ENCODE measurements at regions not wholly inside any gene's neighbourhood (a gene's known extent, or its start where the extent isn't known, plus 50 kb on each side); places are given as distances from the start of the nearest gene placed in this dataset.
A peak's percentile ranks its signal among the peaks of the same experiment; 100 is the strongest.

DNA sequence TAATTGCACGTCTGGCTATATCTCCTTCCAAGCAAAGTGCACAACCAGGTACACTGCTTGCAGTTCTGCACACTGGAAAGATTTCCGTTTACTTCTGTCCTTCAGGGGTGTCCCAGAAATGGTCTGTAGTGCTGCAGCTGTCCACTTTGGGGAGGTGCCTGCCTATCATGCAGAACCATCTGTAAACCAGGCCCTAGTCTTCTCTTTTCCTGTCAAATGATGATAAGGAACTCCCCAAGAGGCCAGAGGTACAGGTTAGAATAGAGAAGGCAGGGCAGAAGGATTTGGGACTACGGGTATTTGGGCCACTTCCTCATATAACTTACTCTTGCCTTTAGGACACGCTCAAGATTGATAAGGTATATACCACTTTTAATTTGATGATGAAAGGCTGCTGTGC, 746.9 kb downstream of the FAT4 start:
- DNase-seq, result no peak

DNA sequence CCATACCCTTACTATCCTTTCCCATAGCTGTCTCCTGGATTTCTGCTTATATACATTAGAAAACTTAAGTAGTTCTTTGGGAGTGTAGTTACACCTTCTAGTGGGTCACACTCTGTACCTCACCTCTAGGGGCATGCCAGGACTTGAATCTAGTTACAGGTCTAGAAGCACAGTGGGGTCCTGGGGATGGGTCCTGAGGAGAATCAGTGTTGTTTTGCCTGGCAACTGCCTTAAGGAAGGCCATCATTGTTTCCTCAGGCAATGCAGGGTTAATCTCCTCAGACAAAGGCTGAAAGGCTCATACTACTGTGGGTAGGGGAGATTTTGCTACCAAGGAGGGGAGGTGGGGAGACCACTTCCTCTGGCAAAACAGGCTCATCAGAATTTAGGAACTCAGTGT, 750.3 kb downstream of the FAT4 start:
- no peak for DNase-seq

DNA sequence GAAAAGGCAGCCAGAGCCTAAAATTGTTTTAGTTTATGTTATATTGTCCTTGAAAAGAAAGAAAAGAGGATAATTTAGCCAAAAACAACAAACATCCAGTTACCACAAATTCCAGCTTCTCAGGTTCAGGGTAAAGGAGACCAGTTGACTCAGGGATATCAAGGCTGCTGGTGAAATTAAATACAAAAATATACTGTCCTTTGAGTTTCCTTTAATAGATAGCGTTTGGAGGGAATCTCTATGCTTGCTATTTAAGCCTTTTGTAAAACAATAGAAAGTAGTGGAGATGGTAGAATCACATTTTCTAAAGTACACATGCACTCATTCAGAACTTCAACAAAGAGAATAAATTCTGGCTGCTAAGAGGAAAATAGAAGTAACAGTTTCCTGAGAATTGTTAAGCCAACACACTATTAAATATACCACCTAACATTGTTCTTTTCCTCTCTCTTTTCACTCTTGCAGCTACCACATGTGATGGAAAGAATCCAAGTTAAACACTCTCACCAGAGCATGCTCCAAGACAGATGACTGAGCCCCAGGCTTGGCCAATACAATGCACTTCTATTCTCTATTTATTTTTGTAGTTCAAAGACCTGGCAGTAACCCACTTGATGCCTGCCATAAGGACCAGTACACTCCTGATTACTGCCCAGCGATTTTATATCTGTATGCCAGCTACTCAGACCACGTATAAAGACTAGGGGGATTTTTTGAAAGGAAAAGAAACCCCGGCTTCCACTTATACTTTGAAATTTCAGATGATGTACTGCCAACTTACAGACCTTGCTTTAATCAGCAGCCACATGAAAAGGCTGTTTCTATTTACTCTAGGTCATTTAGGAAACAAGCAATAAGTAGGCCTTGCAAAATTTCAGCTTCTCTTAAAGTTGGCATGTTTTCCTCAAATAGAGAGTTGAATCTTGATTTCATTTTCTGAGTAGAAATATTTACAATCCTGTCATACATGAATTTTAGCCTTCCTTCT, 756.9 kb downstream of the FAT4 start:
- DNase-seq, result no peak

DNA sequence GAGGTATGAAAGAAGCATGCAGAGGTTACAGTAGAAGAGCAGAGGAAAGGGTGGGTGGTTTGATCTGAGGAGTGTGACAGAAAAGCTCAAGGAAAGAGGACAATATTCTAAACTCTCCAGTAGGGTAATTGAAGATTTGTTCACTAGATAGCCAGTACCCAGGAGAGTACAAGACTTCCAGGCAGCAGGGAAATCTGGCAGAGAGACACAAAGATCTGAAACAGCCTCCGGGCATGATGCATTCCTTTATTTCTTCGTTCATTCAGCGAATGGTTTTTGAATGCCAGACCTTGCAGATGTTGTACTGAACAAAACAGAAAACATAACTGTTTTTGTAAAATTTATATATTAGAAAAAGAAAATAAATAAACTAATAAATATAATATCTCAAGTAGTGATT, 766.6 kb downstream of the FAT4 start:
- DNase-seq, result no peak

DNA sequence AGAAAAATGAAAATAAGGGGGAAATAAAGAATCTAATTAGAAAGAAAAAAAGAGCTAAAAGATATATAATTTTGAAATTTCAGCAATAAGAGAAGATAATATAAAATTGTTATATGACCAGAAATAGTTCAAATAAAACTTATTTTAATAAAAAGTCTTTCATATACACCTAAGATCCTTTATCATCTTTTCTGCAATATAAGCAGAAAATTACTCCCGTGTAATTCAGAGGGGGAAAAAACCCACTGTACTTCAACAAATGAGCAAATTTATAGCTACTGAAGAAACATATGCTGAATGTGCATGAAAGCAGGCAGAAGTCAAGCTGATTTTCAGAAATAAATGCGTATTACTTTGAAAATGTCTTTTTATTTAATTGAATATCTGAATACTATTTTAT, 771.3 kb downstream of the FAT4 start:
- no peak for DNase-seq

DNA sequence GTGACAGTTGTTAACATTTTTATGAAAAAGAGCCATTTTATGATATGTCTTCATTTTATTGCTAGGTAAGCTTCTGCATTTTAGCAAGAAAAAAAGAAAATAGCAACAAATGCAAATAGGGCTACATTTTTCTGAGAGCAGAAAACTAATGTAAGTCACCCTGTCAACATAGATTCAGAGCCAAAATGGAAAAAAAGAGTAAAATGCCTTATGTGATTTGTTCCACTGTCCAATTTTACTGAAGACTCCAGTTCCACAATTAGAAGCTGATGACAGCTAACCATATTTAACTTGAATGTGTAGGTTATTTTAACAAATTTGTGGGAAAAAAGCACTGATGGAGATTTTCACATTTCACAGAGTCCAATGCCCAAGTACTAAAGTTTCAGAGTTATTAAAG, 772.3 kb downstream of the FAT4 start:
- DNase-seq, result no peak

DNA sequence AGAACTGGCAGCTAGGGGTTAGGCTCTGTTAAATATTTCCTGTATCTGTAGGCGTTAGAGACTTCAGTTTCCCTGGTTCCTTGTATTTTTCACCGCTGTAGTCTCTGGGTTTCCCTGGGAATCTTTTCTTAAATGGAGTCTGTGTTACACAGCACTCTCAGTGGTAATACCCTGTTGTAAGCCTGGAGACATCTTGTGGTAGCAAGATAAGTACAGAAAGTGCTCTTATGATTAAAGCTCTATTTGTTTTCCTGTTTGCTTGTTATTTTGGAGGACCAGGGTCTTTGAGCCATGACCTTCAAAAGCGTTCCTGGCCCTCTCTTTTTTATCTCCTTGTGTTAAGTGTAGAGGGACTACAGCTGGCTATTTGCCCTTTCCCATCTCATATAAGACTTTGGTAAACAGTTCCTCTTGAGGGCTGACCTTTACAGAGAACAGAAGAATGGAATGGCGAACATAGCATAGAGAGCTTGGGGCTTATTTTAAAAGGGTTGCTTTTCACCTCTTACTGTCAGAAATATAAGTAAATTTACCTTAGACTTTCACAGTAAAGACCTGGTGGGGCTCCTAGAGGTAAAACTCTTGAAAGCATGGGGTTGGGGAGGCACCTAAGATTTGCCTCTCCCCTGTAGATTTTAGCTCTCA, 782.5 kb downstream of the FAT4 start:
- no peak for DNase-seq

DNA sequence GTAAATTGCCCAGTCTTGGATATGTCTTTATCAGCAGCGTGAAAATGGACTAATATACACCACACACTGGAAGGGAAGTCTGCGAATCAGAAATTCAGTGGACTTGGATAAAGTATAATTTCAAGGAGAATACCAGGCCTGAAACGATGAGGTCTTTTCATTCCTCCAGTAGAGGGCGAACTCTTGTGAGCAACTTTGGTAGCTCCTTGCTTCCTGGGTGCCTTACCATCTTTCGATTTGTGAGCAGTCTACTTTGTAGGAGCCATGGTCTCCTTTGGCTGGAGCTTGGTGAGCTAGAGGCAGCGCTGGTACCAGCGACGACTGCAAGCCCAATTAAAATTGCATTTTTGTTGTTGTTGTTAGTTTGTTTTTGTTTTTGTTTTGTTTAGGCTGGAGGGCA, 791.9 kb downstream of the FAT4 start:
- peak; percentile 2 for DNase-seq

DNA sequence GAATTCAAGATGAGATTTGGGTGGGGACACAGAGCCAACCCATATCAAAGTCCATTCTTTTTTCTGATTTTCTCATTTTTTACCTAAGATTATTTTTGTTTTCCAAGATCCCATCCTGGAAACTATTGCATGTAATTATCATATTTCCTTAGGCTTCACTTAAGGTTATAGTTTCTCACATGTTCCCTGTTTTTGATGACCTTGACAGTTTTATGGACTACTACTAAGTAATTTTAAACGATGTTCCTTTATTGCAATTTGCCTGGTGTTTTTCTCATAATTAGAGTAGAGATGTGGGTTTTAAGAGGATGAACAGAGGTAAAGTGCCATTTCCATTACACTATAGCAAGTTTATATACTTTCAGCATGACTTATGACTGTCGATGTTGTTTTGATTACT, 795.1 kb downstream of the FAT4 start:
- DNase-seq, result no peak

DNA sequence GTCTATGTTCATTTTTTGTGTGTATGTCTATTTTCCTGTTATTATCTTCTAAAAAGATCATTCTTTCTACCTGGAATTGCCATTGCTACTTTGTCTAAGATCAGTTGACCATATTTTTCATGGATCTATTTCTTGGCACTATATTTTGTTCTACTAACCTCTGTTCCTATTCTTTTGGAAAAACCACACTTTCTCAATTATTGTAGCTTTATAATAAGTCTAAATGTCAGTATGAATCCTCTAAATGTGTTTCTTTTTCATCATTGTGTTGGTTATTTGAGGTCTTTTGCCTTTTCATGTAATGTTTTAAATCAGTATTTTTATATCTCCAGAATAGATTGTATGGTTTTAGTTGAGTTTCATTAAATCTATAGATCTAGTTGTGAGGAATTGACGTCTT, 798.3 kb downstream of the FAT4 start:
- no peak for DNase-seq

DNA sequence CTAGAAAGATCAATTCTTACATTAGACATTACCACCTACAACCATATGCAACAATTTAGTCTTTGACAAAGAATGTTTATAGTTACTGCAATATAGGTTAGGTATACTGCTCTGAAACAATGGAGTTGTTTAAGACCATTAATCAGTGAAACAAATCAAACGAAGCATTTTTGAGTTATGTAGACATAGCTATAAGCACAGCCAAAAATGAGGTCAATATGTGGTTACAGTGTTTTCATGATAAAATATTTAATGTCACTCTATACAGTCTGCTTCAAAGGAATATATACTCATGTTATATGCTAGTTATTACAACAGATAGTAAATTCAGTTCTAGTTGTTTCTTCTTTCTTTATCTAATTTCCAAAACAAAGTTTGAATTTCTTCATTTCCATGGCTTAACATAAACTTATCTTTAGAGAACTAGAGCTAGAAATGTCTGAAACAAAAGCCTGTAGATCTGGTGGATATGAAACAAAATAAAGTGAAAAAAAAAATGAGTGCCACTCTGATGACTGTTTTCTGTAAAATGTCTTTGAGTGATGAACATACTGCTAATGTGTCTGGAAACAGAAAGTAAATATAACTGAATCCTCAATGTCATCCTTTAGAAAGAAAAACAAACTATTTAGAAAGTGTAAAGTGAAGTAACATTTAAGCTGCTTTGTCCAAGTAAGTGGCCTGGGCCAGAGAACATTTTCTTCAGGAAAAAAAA, 809.0 kb downstream of the FAT4 start:
- no peak for DNase-seq

DNA sequence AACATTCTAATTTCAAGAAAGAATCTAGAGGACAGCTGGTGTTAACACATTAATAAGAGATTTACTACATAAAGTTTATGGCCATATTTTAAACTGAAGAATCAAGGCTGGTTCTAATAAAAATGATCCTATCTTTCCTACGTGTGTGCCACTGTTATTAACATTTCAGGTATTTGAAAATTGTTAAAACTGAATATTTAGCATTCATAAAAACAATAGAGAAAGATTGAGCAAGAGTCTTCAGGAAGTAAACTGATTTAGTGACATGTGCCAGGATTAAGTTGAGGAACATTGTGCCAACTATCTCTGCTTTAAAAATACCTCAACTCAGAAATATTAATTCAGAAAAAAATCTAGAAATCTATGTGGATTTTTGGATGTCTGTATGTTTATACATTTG, 810.1 kb downstream of the FAT4 start:
- DNase-seq, result no peak

DNA sequence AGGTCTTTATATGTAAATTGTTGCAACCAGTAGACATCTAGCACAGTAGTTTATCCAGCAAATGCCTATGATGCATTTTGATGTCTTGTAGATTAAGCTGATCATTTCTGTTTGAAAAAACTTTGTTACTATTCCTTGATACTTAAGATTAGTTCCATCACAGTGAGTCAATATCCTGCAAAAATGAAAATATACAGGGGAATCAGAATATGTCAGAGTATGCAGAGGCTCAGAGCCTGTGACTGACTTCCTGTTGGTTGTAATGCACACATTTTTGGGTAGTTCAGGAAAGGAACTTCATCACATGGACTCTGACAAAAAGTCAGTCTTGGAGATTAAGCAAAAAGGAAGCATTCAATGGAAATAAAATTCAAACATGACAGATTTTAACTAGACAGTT, 815.5 kb downstream of the FAT4 start:
- no peak for DNase-seq

DNA sequence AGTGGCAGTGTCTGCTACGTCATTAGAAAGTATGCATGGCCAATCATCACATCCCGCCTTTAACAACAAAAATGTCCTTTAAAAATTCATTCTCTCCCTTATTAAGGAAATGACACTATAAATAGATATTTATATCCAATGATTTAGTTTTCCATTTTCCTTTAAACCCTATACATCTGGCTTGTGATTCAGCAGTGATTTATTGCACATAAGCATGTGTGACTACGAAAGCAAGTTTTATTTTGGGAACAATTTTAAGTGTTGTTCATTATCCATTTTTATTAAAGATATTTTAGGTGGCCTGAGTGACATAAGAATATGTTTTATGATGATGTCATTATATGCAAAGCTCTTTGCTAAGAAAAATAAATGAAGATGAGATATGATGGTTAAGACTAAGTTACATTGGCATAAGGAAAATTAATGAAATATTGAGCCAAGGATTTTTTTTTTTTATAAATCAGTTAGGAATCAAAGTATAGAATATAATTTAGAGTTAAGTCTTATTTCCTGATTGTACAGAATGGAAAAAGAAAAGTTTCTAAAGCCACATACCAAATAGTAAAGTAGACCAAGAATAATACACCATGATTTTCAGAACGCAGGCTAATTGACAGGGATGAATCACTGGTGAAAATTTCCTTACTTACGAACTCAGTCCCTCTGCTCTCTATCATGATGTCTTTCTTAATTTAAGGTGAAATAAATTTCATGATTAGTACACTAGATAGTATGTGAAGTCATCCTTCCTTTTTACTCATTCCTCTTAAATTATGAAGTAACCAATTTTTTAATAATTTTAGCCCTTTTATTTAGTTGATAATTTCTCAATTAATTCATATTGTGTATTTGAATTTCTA, 822.4 kb downstream of the FAT4 start:
- DNase-seq, result no peak

DNA sequence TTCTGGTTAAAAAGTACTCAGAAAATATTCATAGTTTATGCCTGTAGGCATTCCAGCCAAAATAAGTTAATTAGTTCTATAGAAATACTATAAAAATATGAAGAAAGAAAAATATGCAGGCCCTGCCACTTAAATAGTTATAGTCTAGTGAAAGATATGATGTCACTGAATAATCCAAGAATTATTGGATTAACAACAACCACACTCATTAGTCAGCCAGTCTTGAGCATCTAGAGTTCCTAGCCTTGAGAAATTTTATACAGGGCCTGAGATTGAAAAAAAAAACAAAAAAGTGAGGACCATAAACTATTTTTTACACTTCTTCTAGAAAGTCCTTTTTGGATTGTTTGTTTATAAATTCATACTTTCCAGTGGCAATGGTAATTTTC, 823.0 kb downstream of the FAT4 start:
- no peak for DNase-seq

DNA sequence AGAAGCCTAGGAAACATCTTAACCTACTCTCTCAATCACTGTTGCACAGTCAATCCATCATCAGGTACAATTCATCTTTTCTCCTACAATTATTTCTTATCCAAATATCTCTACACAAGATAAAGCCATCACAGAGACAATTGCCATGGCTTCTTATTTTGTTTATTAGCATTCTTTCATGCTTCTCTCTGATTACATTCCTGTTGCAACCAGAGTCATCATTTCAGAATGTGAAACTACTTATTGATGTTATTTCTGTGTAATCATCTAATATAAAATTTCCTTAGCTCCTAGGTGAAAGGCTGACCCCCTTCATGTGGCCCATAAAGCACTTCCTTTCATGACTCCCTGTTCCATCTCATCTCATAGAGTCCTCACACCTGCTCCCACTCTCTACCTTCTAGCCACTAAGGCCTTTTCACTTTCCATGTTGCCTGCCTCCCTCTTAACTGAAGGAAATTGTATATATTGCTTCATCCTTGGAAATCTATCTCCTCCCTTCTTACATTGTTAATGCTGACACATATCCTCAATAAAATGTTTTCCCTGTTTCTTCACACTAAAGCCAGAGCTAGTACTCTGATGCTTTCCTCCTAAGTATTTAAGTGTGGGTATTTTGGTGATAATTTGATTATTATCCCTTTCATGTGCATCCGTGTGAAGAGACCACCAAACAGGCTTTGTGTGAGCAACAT, 829.9 kb downstream of the FAT4 start:
- DNase-seq, result no peak

DNA sequence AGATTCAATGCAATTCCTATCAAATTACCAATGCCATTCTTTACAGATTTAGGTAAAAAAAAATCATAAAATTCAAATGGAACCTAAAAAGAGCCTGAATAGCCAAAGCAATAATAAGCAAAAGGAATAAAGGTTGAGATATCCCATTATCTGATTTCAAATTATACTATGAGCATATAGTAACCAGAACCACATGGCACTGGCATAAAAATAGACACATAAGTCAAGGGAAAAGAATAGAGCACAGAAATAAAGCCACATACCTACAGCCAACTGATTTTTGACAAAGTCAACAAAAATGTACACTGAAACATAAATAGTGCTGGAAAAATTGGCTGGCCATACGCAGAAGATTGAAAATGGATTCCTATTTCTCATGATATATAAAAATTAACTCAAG, 853.7 kb downstream of the FAT4 start:
- DNase-seq, result no peak

DNA sequence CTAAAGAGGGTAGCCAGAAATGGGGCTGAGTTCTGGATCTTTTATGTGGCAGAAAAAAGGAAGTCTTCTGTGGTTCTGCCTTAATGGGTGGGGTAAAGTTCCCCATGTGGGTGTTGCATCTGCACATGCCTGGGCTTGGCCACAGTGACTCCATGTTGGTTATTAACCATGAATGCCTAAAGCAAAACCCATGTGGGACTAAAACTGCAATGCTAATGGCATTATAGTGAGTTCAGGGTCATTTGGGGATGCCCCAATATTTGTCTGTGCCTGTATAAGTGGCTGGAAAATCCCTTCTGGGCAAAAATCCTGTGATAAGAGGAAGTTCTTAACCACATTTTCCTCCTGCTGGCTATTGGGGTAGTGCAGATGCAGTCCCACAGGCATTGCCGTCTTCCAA, 857.4 kb downstream of the FAT4 start:
- DNase-seq, result no peak

DNA sequence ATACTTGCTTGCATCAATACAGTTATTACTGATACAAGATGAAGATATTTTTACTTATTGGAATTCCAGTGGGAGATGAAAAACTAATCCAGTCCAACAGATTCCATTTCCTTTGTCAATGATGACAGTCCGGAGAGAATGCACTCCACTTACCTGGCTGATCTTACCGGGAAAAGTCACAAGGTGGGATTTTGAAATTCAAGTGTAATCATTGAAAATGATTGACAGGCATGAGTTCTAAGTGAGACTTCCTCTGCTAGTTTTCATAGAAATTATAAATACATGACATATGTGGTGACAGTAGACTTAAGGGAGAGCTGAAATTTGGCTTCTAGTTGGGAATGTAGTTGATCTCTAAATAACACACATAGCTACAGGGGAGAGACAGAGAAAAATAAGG, 859.9 kb downstream of the FAT4 start:
- no peak for DNase-seq

DNA sequence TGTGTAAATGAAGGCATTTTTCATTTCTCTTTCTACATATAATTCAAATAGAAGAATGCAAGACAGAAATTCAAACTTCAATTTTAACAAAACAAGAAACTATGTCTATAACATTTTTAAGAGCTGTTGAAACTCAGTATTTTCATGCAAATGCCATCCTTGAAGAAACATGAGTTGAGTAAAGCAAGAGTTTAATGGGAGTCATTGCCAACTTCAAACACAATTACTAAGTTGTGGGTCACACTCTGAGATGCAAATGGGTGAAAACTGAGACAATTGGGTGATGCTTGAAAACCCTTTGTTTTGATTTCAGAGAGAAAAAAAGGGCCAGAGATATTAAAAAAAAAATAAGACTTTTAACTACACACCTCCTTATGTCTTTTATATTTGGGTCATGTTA, 865.9 kb downstream of the FAT4 start:
- DNase-seq, result no peak

DNA sequence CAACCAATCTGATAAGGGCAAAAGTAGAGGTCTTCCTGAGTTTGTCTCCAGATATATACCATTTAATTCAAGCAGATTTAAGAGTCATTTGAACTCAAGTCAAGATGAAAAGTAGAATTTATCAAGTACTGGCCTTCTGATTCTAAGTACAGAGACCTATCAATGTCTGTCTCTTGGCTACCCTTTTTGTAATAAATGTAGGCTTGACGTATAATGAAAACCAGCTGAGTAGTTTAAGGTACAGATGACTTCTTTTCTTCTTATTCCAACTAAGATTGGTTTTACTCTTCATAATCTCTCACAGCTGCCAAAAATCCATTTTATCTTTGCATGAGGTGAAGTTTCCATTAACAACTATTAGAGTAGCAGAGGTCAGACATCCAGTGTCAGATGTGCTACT, 867.6 kb downstream of the FAT4 start:
- no peak for DNase-seq

DNA sequence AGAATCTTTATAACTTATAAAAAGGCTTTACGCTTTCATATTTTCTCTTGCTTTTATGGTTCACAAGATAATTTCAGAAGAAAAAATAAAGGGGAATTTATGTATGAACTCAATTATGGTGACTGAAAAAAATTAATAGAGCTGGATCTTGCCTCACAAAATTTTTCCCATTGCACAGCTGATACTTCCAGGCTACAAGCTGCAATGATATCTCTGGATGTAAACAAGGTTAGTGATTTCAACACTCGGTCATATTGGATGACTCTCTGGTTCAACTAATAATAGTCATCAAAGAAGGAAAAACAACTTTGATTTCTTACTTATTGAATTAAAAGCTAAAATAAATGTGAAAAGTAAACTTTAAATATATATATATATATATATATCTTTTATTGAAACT, 868.0 kb downstream of the FAT4 start:
- no peak for DNase-seq

Measured in NCI-H146 (cell line).